ENCODE measurements at regions not wholly inside any gene's neighbourhood (a gene's known extent, or its start where the extent isn't known, plus 50 kb on each side); places are given as distances from the start of the nearest gene placed in this dataset.
"Not testable (repeated sequence)": the region's sequence is repeated elsewhere in the genome, so short reads cannot be mapped to it uniquely, and the experiment has no call there.

- ATAC-seq: no peak
- intact Hi-C loops (cut with DNase I, micrococcal nuclease): no loop called here
- no peak for DNase-seq
- no peak overlapping the region for H3K4me3 ChIP-seq
- H3K36me3 ChIP-seq (ENCODE audit: low read depth): no peaks in the 10 kb centered on the region
- H3K4me1 ChIP-seq (ENCODE audit: low read depth): no peaks in the 10 kb centered on the region
- H3K9me3 ChIP-seq: no peaks in the 10 kb centered on the region
- TF ChIP-seq CTCF (IDR thresholded peaks at IDR 0.05): no peak
Observed at GRCh38 chr14:38053666-38054065, 154.0 kb upstream of the SSTR1 start.

GRCh38 chr14:38056270-38056669, 151.4 kb upstream of the SSTR1 start:
- no peak for DNase-seq
- no peak for ATAC-seq
- no peak for TF ChIP-seq CTCF (IDR thresholded peaks at IDR 0.05)
- H3K4me1 ChIP-seq (ENCODE audit: low read depth): no peaks in the 10 kb centered on the region
- peaks cover 5% of the 10 kb centered on the region for H3K9me3 ChIP-seq
- H3K36me3 ChIP-seq (ENCODE audit: low read depth): no peaks in the 10 kb centered on the region
- intact Hi-C loops (cut with DNase I, micrococcal nuclease): no loop called here
- no peak overlapping the region for H3K4me3 ChIP-seq

GRCh38 chr14:38062223-38062622, 145.5 kb upstream of the SSTR1 start:
- H3K4me1 ChIP-seq (ENCODE audit: low read depth); ATAC-seq; H3K36me3 ChIP-seq (ENCODE audit: low read depth); H3K4me3 ChIP-seq; intact Hi-C loops (cut with DNase I, micrococcal nuclease); DNase-seq: not testable (repeated sequence)
- H3K9me3 ChIP-seq: peaks cover 18% of the 10 kb centered on the region

GRCh38 chr14:38063711-38064320, 143.9 kb upstream of the SSTR1 start:
- Histone ChIP-seq H3K4me3 (no peak overlapping the region), H3K4me1 (ENCODE audit: low read depth) (no peaks in the 10 kb centered on the region)
- no peak for ATAC-seq

GRCh38 chr14:38065106-38065762, 142.5 kb upstream of the SSTR1 start:
- intact Hi-C loops (cut with DNase I, micrococcal nuclease): no loop called here
- peak in 1 of 3 donors; percentile 4 for DNase-seq
- peaks cover 18% of the 10 kb centered on the region for H3K9me3 ChIP-seq

More at GRCh38 chr14:38063711-38064320, 143.9 kb upstream of the SSTR1 start:
- intact Hi-C loops (cut with DNase I, micrococcal nuclease): no loop called here
- no peak for TF ChIP-seq CTCF (IDR thresholded peaks at IDR 0.05)
- H3K36me3 ChIP-seq (ENCODE audit: low read depth): no peaks in the 10 kb centered on the region
- peaks cover 18% of the 10 kb centered on the region for H3K9me3 ChIP-seq
- no peak for DNase-seq

More at GRCh38 chr14:38065106-38065762, 142.5 kb upstream of the SSTR1 start:
- ATAC-seq: peak; percentile 83
- no peak for TF ChIP-seq CTCF (IDR thresholded peaks at IDR 0.05)
- no peaks in the 10 kb centered on the region for H3K4me1 ChIP-seq (ENCODE audit: low read depth)
- no peaks in the 10 kb centered on the region for H3K36me3 ChIP-seq (ENCODE audit: low read depth)
- H3K4me3 ChIP-seq: no peak overlapping the region
